ENCODE measurements at regions not wholly inside any gene's neighbourhood (a gene's known extent, or its start where the extent isn't known, plus 50 kb on each side); places are given as distances from the start of the nearest gene placed in this dataset.

DNA sequence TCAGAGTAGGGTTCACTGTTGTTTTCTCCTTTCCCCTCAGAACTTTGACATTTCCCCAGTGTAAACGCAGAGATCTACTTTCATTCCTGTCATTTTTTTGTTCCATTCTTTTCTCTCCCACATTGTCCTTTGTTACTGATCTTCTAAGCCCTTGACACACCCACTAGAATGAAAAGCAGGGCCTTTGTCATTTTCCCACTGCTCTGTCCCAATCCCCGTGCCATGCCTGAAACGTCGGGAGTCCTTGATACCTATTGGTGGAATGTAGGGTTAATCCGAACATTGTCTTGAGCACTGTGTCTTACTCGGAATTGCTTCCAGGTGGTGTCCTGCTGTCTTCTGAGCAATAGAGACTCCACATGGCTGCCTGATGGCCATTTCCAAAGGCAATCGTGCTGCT is 887.1 kb upstream of the FRG1 start:
- Histone ChIP-seq H3K4me1 (ENCODE audit: control insufficient read depth, insufficient read depth, low read length, unreplicated experiment) (no peaks in the 10 kb centered on the region), H3K4me3 (ENCODE audit: low read depth, low read length) (no peak overlapping the region)

GRCh38 chr4:189060104-189060503 is 880.6 kb upstream of the FRG1 start:
- Histone ChIP-seq H2AFZ (ENCODE audit: low read length, unreplicated experiment) (no peak overlapping the region), H3K79me2 (ENCODE audit: control insufficient read depth, insufficient read depth, low read length, unreplicated experiment) (no peaks in the 10 kb centered on the region), H3K36me3 (ENCODE audit: insufficient read depth, low read length) (no peaks in the 10 kb centered on the region), H3K27me3 (ENCODE audit: insufficient read depth, low read length) (no peaks in the 10 kb centered on the region), H3K27ac (ENCODE audit: low read depth, low read length) (no peak overlapping the region), H3K4me3 (ENCODE audit: low read depth, low read length) (no peak overlapping the region), H3K4me1 (ENCODE audit: control insufficient read depth, insufficient read depth, low read length, unreplicated experiment) (no peaks in the 10 kb centered on the region)

More for the DNA sequence above, 887.1 kb upstream of the FRG1 start:
- Histone ChIP-seq H3K27ac (ENCODE audit: low read depth, low read length) (no peak overlapping the region), H3K36me3 (ENCODE audit: insufficient read depth, low read length) (no peaks in the 10 kb centered on the region), H3K79me2 (ENCODE audit: control insufficient read depth, insufficient read depth, low read length, unreplicated experiment) (no peaks in the 10 kb centered on the region), H3K27me3 (ENCODE audit: insufficient read depth, low read length) (no peaks in the 10 kb centered on the region), H2AFZ (ENCODE audit: low read length, unreplicated experiment) (no peak overlapping the region)

DNA sequence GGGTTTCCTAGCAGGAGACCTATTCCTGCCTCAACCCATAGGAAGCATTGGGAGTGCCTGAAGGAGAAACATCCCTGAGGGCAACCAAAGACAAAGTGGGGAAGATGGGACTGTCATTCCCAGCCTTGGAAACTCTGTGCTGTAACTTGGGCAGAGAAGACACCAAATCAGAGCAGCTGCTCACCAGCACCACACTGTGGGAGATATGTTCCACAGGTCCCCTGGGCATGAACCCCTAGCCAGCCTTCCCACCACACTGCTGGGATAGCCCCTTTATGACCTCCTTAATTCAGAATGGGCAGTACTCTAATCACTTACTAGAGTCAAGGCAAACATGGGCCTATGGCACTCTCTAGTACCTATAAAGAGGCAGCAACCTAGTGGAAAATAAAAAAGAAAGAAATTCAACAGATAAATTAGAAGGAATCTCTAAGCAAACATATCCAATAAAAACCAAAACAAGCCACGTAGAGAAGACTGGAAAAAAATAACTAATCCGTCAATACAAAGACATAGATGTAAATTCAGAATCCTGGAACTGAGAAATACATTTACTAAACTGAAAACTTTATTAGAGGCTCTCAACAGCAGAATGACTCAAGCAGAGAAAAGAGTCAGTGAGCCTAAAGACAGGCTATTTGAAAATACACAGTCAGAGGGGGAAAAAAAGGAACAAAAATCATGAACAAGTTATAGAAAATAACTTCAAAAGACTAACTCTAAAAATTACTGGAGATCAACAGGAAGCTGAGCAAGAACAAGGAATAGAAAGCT is 878.4 kb upstream of the FRG1 start:
- H3K4me3 ChIP-seq (ENCODE audit: low read depth, low read length) = no peak overlapping the region
- no peaks in the 10 kb centered on the region for H3K27me3 ChIP-seq (ENCODE audit: insufficient read depth, low read length)
- no peak overlapping the region for H2AFZ ChIP-seq (ENCODE audit: low read length, unreplicated experiment)
- no peaks in the 10 kb centered on the region for H3K79me2 ChIP-seq (ENCODE audit: control insufficient read depth, insufficient read depth, low read length, unreplicated experiment)
- H3K4me1 ChIP-seq (ENCODE audit: control insufficient read depth, insufficient read depth, low read length, unreplicated experiment) = no peaks in the 10 kb centered on the region
- no peak overlapping the region for H3K27ac ChIP-seq (ENCODE audit: low read depth, low read length)
- no peaks in the 10 kb centered on the region for H3K36me3 ChIP-seq (ENCODE audit: insufficient read depth, low read length)

GRCh38 chr4:189069772-189070171 is 870.9 kb upstream of the FRG1 start:
- H3K4me3 ChIP-seq (ENCODE audit: low read depth, low read length) = no peak overlapping the region
- H2AFZ ChIP-seq (ENCODE audit: low read length, unreplicated experiment) = no peak overlapping the region
- H3K4me1 ChIP-seq (ENCODE audit: control insufficient read depth, insufficient read depth, low read length, unreplicated experiment) = no peaks in the 10 kb centered on the region
- H3K27me3 ChIP-seq (ENCODE audit: insufficient read depth, low read length) = no peaks in the 10 kb centered on the region
- no peaks in the 10 kb centered on the region for H3K36me3 ChIP-seq (ENCODE audit: insufficient read depth, low read length)
- no peak overlapping the region for H3K27ac ChIP-seq (ENCODE audit: low read depth, low read length)
- H3K79me2 ChIP-seq (ENCODE audit: control insufficient read depth, insufficient read depth, low read length, unreplicated experiment) = no peaks in the 10 kb centered on the region

- no peak overlapping the region for H3K4me3 ChIP-seq (ENCODE audit: low read depth, low read length)
- H3K27ac ChIP-seq (ENCODE audit: low read depth, low read length) = no peak overlapping the region
- no peaks in the 10 kb centered on the region for H3K79me2 ChIP-seq (ENCODE audit: control insufficient read depth, insufficient read depth, low read length, unreplicated experiment)
- no peak overlapping the region for H2AFZ ChIP-seq (ENCODE audit: low read length, unreplicated experiment)
- no peaks in the 10 kb centered on the region for H3K36me3 ChIP-seq (ENCODE audit: insufficient read depth, low read length)
- no peaks in the 10 kb centered on the region for H3K27me3 ChIP-seq (ENCODE audit: insufficient read depth, low read length)
- no peaks in the 10 kb centered on the region for H3K4me1 ChIP-seq (ENCODE audit: control insufficient read depth, insufficient read depth, low read length, unreplicated experiment)
These were observed 869.4 kb upstream of the FRG1 start for GRCh38 chr4:189071241-189071640.

- no peak overlapping the region for H2AFZ ChIP-seq (ENCODE audit: low read length, unreplicated experiment)
- H3K4me3 ChIP-seq (ENCODE audit: low read depth, low read length) = no peak overlapping the region
- no peak overlapping the region for H3K27ac ChIP-seq (ENCODE audit: low read depth, low read length)
- no peaks in the 10 kb centered on the region for H3K79me2 ChIP-seq (ENCODE audit: control insufficient read depth, insufficient read depth, low read length, unreplicated experiment)
- H3K4me1 ChIP-seq (ENCODE audit: control insufficient read depth, insufficient read depth, low read length, unreplicated experiment) = no peaks in the 10 kb centered on the region
- H3K36me3 ChIP-seq (ENCODE audit: insufficient read depth, low read length) = no peaks in the 10 kb centered on the region
- H3K27me3 ChIP-seq (ENCODE audit: insufficient read depth, low read length) = no peaks in the 10 kb centered on the region
These were observed 866.9 kb upstream of the FRG1 start for GRCh38 chr4:189073739-189074138.

GRCh38 chr4:189081826-189082225 is 858.8 kb upstream of the FRG1 start:
- Histone ChIP-seq H3K36me3 (ENCODE audit: insufficient read depth, low read length) (no peaks in the 10 kb centered on the region), H3K4me1 (ENCODE audit: control insufficient read depth, insufficient read depth, low read length, unreplicated experiment) (no peaks in the 10 kb centered on the region), H2AFZ (ENCODE audit: low read length, unreplicated experiment) (no peak overlapping the region), H3K27ac (ENCODE audit: low read depth, low read length) (no peak overlapping the region), H3K4me3 (ENCODE audit: low read depth, low read length) (no peak overlapping the region), H3K27me3 (ENCODE audit: insufficient read depth, low read length) (no peaks in the 10 kb centered on the region), H3K79me2 (ENCODE audit: control insufficient read depth, insufficient read depth, low read length, unreplicated experiment) (no peaks in the 10 kb centered on the region)

GRCh38 chr4:189083769-189084168 is 856.9 kb upstream of the FRG1 start:
- no peak overlapping the region for H3K4me3 ChIP-seq (ENCODE audit: low read depth, low read length)
- H3K36me3 ChIP-seq (ENCODE audit: insufficient read depth, low read length) = no peaks in the 10 kb centered on the region
- no peak overlapping the region for H3K27ac ChIP-seq (ENCODE audit: low read depth, low read length)
- no peaks in the 10 kb centered on the region for H3K27me3 ChIP-seq (ENCODE audit: insufficient read depth, low read length)
- no peaks in the 10 kb centered on the region for H3K79me2 ChIP-seq (ENCODE audit: control insufficient read depth, insufficient read depth, low read length, unreplicated experiment)
- H3K4me1 ChIP-seq (ENCODE audit: control insufficient read depth, insufficient read depth, low read length, unreplicated experiment) = no peaks in the 10 kb centered on the region
- no peak overlapping the region for H2AFZ ChIP-seq (ENCODE audit: low read length, unreplicated experiment)

- no peaks in the 10 kb centered on the region for H3K36me3 ChIP-seq (ENCODE audit: insufficient read depth, low read length)
- H3K4me1 ChIP-seq (ENCODE audit: control insufficient read depth, insufficient read depth, low read length, unreplicated experiment) = no peaks in the 10 kb centered on the region
- no peaks in the 10 kb centered on the region for H3K27me3 ChIP-seq (ENCODE audit: insufficient read depth, low read length)
- no peak overlapping the region for H2AFZ ChIP-seq (ENCODE audit: low read length, unreplicated experiment)
- H3K27ac ChIP-seq (ENCODE audit: low read depth, low read length) = no peak overlapping the region
- H3K4me3 ChIP-seq (ENCODE audit: low read depth, low read length) = no peak overlapping the region
- no peaks in the 10 kb centered on the region for H3K79me2 ChIP-seq (ENCODE audit: control insufficient read depth, insufficient read depth, low read length, unreplicated experiment)
These were observed 856.0 kb upstream of the FRG1 start for GRCh38 chr4:189084671-189085070.

GRCh38 chr4:189087971-189088370 is 852.7 kb upstream of the FRG1 start:
- H3K4me3 ChIP-seq (ENCODE audit: low read depth, low read length) = no peak overlapping the region
- no peak overlapping the region for H3K27ac ChIP-seq (ENCODE audit: low read depth, low read length)
- no peaks in the 10 kb centered on the region for H3K4me1 ChIP-seq (ENCODE audit: control insufficient read depth, insufficient read depth, low read length, unreplicated experiment)
- no peak overlapping the region for H2AFZ ChIP-seq (ENCODE audit: low read length, unreplicated experiment)
- no peaks in the 10 kb centered on the region for H3K27me3 ChIP-seq (ENCODE audit: insufficient read depth, low read length)
- no peaks in the 10 kb centered on the region for H3K36me3 ChIP-seq (ENCODE audit: insufficient read depth, low read length)
- H3K79me2 ChIP-seq (ENCODE audit: control insufficient read depth, insufficient read depth, low read length, unreplicated experiment) = no peaks in the 10 kb centered on the region

GRCh38 chr4:189088780-189089179 is 851.9 kb upstream of the FRG1 start:
- Histone ChIP-seq H3K27ac (ENCODE audit: low read depth, low read length) (no peak overlapping the region), H2AFZ (ENCODE audit: low read length, unreplicated experiment) (no peak overlapping the region), H3K27me3 (ENCODE audit: insufficient read depth, low read length) (no peaks in the 10 kb centered on the region), H3K79me2 (ENCODE audit: control insufficient read depth, insufficient read depth, low read length, unreplicated experiment) (no peaks in the 10 kb centered on the region), H3K4me3 (ENCODE audit: low read depth, low read length) (no peak overlapping the region), H3K36me3 (ENCODE audit: insufficient read depth, low read length) (no peaks in the 10 kb centered on the region), H3K4me1 (ENCODE audit: control insufficient read depth, insufficient read depth, low read length, unreplicated experiment) (no peaks in the 10 kb centered on the region)
